Trophoblast cell (in vitro differentiated cells and primary cell): ENCODE measurements at regions not wholly inside any gene's neighbourhood (a gene's known extent, or its start where the extent isn't known, plus 50 kb on each side); places are given as distances from the start of the nearest gene placed in this dataset.

Experiments used
- DNase-seq, 2 donors: peaks; one replicate each; pipeline ENCODE4 v3.0.0-alpha.2; 2016
- H2AFZ ChIP-seq: 2 replicates; pipeline ENCODE4 v1.6.1; 2013; ENCODE audit warnings: low read length, moderate library complexity, mild to moderate bottlenecking; ENCODE audit not compliant: insufficient read depth, poor library complexity
- H2AK5ac ChIP-seq: 2 replicates; pipeline ENCODE4 v1.6.1; 2013; ENCODE audit warnings: mild to moderate bottlenecking, low read length
- H2BK120ac ChIP-seq: 2 replicates; pipeline ENCODE4 v1.6.1; 2013; ENCODE audit warnings: low read length, mild to moderate bottlenecking, moderate library complexity; ENCODE audit not compliant: insufficient read depth, poor library complexity
- H2BK12ac ChIP-seq: 2 replicates; pipeline ENCODE4 v1.6.1; 2013; ENCODE audit warnings: mild to moderate bottlenecking, low read length, moderate library complexity
- H2BK5ac ChIP-seq: 2 replicates; pipeline ENCODE4 v1.6.1; 2013; ENCODE audit warnings: low read length, low read depth, moderate library complexity, mild to moderate bottlenecking; ENCODE audit not compliant: poor library complexity
- H3K14ac ChIP-seq: 2 replicates; pipeline ENCODE4 v1.6.1; 2013; ENCODE audit warnings: mild to moderate bottlenecking, low read length
- H3K18ac ChIP-seq: 2 replicates; pipeline ENCODE4 v1.6.1; 2013; ENCODE audit warnings: mild to moderate bottlenecking, low read length
- H3K23ac ChIP-seq: 2 replicates; pipeline ENCODE4 v1.6.1; 2013; ENCODE audit warnings: low read length
- H3K27ac ChIP-seq: 2 replicates; pipeline ENCODE4 v1.5.1; 2013; ENCODE audit warnings: low read depth, mild to moderate bottlenecking, inconsistent platforms, low read length, moderate library complexity
- H3K27me3 ChIP-seq: 2 replicates; pipeline ENCODE4 v1.6.1; 2013; ENCODE audit warnings: inconsistent platforms, mild to moderate bottlenecking, low read length, moderate library complexity; ENCODE audit not compliant: insufficient read depth
- H3K36me3 ChIP-seq, 2 experiments: 1 replicate in 1 of 2; 2 replicates in 1 of 2; pipeline ENCODE4 v1.6.1; 2013; ENCODE audit warnings: low read length in 2 of 2, mild to moderate bottlenecking in 2 of 2, moderate library complexity in 1 of 2; ENCODE audit not compliant: insufficient read depth in 2 of 2, control insufficient read depth in 1 of 2
- H3K4ac ChIP-seq: 2 replicates; pipeline ENCODE4 v1.6.1; 2013; ENCODE audit warnings: low read depth, mild to moderate bottlenecking, low read length, moderate library complexity
- H3K4me1 ChIP-seq, 2 experiments: 1 replicate in 1 of 2; 2 replicates in 1 of 2; pipeline ENCODE4 v1.6.1; 2013; ENCODE audit warnings: low read length in 2 of 2, mild to moderate bottlenecking in 2 of 2, moderate library complexity in 1 of 2; ENCODE audit not compliant: insufficient read depth in 2 of 2, control insufficient read depth in 1 of 2
- H3K4me2 ChIP-seq: 2 replicates; pipeline ENCODE4 v1.6.1; 2013; ENCODE audit warnings: inconsistent platforms, mild to moderate bottlenecking, low read length, moderate library complexity
- H3K4me3 ChIP-seq: 2 replicates; pipeline ENCODE4 v1.5.1; 2013; ENCODE audit warnings: mild to moderate bottlenecking, low read depth, low read length, inconsistent platforms
- H3K79me1 ChIP-seq: one replicate; pipeline ENCODE4 v1.6.1; 2013; ENCODE audit warnings: low read length
- H3K79me2 ChIP-seq: 2 replicates; pipeline ENCODE4 v1.6.1; 2013; ENCODE audit warnings: low read length, mild to moderate bottlenecking; ENCODE audit not compliant: control insufficient read depth, insufficient read depth, poor library complexity
- H3K9ac ChIP-seq: 2 replicates; pipeline ENCODE4 v1.6.1; 2013; ENCODE audit warnings: mild to moderate bottlenecking, low read length
- H3K9me3 ChIP-seq: 2 replicates; pipeline ENCODE4 v1.6.1; 2013; ENCODE audit warnings: low read depth, mild to moderate bottlenecking, control low read depth, inconsistent platforms, low read length; ENCODE audit not compliant: insufficient read depth
- H4K12ac ChIP-seq: 2 replicates; pipeline ENCODE4 v1.6.1; 2013; ENCODE audit warnings: low read depth, mild to moderate bottlenecking, low read length, moderate library complexity
- H4K8ac ChIP-seq: 2 replicates; pipeline ENCODE4 v1.6.1; 2013; ENCODE audit warnings: low read depth, mild to moderate bottlenecking, low read length, moderate library complexity
- H4K91ac ChIP-seq: one replicate; pipeline ENCODE4 v1.6.1; 2013; ENCODE audit warnings: low read depth, mild to moderate bottlenecking, low read length, moderate library complexity
- WGBS: extraction: QIAGEN DNeasy Blood & Tissue Kit; methylation state at CpG from one replicate; pipeline ENCODE4 v1.1.7; 2013; ENCODE audit warnings: missing lambda C conversion rate; ENCODE audit not compliant: insufficient read length, insufficient coverage; ENCODE audit errors: extremely low coverage; 5-methylcytosine and 5-hydroxymethylcytosine counted together

GRCh38 chr2:221761260-221761659, 189.2 kb upstream of the EPHA4 start:
- no CpG with 5 or more reads among the region's 2 CpGs for WGBS
- H4K12ac ChIP-seq: no peak overlapping the region
- no peaks in the 10 kb centered on the region for H3K9me3 ChIP-seq
- H2AFZ ChIP-seq: no peak overlapping the region
- H4K8ac ChIP-seq: no peak overlapping the region
- peaks cover 6% of the 10 kb centered on the region for H3K79me1 ChIP-seq
- no peak overlapping the region for H4K91ac ChIP-seq
- H3K23ac ChIP-seq: no peak overlapping the region
- no peak overlapping the region for H2BK5ac ChIP-seq
- no peak overlapping the region for H3K9ac ChIP-seq
- H3K14ac ChIP-seq: no peak overlapping the region
- no peak overlapping the region for H3K4me3 ChIP-seq
- no peak overlapping the region for H2AK5ac ChIP-seq
- no peak overlapping the region for H2BK12ac ChIP-seq
- no peaks in the 10 kb centered on the region for H3K79me2 ChIP-seq
- no peaks in the 10 kb centered on the region for H3K27me3 ChIP-seq
- peaks cover 4 to 8% of the 10 kb centered on the region in 2 experiments for H3K4me1 ChIP-seq
- no peak for DNase-seq
- H3K36me3 ChIP-seq: no peaks in the 10 kb centered on the region
- H3K4ac ChIP-seq: no peak overlapping the region
- H3K27ac ChIP-seq: no peak overlapping the region
- H3K4me2 ChIP-seq: no peak overlapping the region
- no peak overlapping the region for H3K18ac ChIP-seq
- H2BK120ac ChIP-seq: no peak overlapping the region

- H2AK5ac ChIP-seq: no peak overlapping the region
- H4K91ac ChIP-seq: no peak overlapping the region
- H4K8ac ChIP-seq: no peak overlapping the region
- H3K79me2 ChIP-seq: no peaks in the 10 kb centered on the region
- H3K14ac ChIP-seq: no peak overlapping the region
- H3K9ac ChIP-seq: no peak overlapping the region
- H2BK5ac ChIP-seq: no peak overlapping the region
- no peak overlapping the region for H2BK120ac ChIP-seq
- no peaks in the 10 kb centered on the region for H3K27me3 ChIP-seq
- no peak overlapping the region for H3K4ac ChIP-seq
- no peak overlapping the region for H3K4me2 ChIP-seq
- no peaks in the 10 kb centered on the region for H3K36me3 ChIP-seq
- H2BK12ac ChIP-seq: no peak overlapping the region
- no peak for DNase-seq
- H2AFZ ChIP-seq: no peak overlapping the region
- peaks cover 0 to 4% of the 10 kb centered on the region in 2 experiments for H3K4me1 ChIP-seq
- H3K18ac ChIP-seq: no peak overlapping the region
- no peak overlapping the region for H3K23ac ChIP-seq
- no peaks in the 10 kb centered on the region for H3K9me3 ChIP-seq
- H3K79me1 ChIP-seq: no peaks in the 10 kb centered on the region
- no CpG with 5 or more reads among the region's 5 CpGs for WGBS
- H4K12ac ChIP-seq: no peak overlapping the region
- H3K27ac ChIP-seq: no peak overlapping the region
- H3K4me3 ChIP-seq: no peak overlapping the region
Measured at GRCh38 chr2:221758076-221758475, 186.0 kb upstream of the EPHA4 start.

- H3K4me1 ChIP-seq: no peaks in the 10 kb centered on the region
- H4K8ac ChIP-seq: no peak overlapping the region
- H2AFZ ChIP-seq: no peak overlapping the region
- H3K27ac ChIP-seq: no peak overlapping the region
- no peak overlapping the region for H2AK5ac ChIP-seq
- no peak overlapping the region for H3K4me2 ChIP-seq
- H4K12ac ChIP-seq: no peak overlapping the region
- no peak overlapping the region for H3K14ac ChIP-seq
- DNase-seq: no peak
- H3K79me1 ChIP-seq: no peaks in the 10 kb centered on the region
- no peaks in the 10 kb centered on the region for H3K36me3 ChIP-seq
- H3K4me3 ChIP-seq: no peak overlapping the region
- H3K79me2 ChIP-seq: no peaks in the 10 kb centered on the region
- H2BK12ac ChIP-seq: no peak overlapping the region
- WGBS: no CpG with 5 or more reads among the region's 2 CpGs
- H3K27me3 ChIP-seq: no peaks in the 10 kb centered on the region
- no peak overlapping the region for H3K9ac ChIP-seq
- H3K9me3 ChIP-seq: no peaks in the 10 kb centered on the region
- no peak overlapping the region for H2BK120ac ChIP-seq
- no peak overlapping the region for H3K4ac ChIP-seq
- H3K23ac ChIP-seq: no peak overlapping the region
- no peak overlapping the region for H2BK5ac ChIP-seq
- H4K91ac ChIP-seq: no peak overlapping the region
- H3K18ac ChIP-seq: no peak overlapping the region
Measured at GRCh38 chr2:221753401-221753800, 181.3 kb upstream of the EPHA4 start.

GRCh38 chr2:221752781-221753180, 180.7 kb upstream of the EPHA4 start:
- Histone ChIP-seq H2AFZ (no peak overlapping the region), H2BK12ac (no peak overlapping the region), H3K4me2 (no peak overlapping the region), H2AK5ac (no peak overlapping the region), H2BK120ac (no peak overlapping the region), H2BK5ac (no peak overlapping the region), H3K4me3 (no peak overlapping the region), H3K79me1 (no peaks in the 10 kb centered on the region), H4K91ac (no peak overlapping the region), H3K4me1 (no peaks in the 10 kb centered on the region), H4K8ac (no peak overlapping the region), H3K79me2 (no peaks in the 10 kb centered on the region), H3K36me3 (no peaks in the 10 kb centered on the region), H4K12ac (no peak overlapping the region), H3K27me3 (no peaks in the 10 kb centered on the region), H3K9ac (no peak overlapping the region), H3K4ac (no peak overlapping the region), H3K23ac (no peak overlapping the region), H3K14ac (no peak overlapping the region), H3K27ac (no peak overlapping the region), H3K9me3 (no peaks in the 10 kb centered on the region), H3K18ac (no peak overlapping the region)
- WGBS: no CpG with 5 or more reads among the region's 4 CpGs
- no peak for DNase-seq
